HG02981 (cell line): ENCODE measurements at regions not wholly inside any gene's neighbourhood (a gene's known extent, or its start where the extent isn't known, plus 50 kb on each side); places are given as distances from the start of the nearest gene placed in this dataset.

Experiments
- ATAC-seq: cut with Tn5 transposase; IDR thresholded peaks from one replicate; pipeline ENCODE4 v1.9.1; 2021; ENCODE audit warnings: mild to moderate bottlenecking, moderate library complexity; ENCODE audit not compliant: unreplicated experiment

GRCh38 chr22:27681037-27681436 is 120.5 kb downstream of the MN1 start:
- ATAC-seq, result no peak

GRCh38 chr22:27682437-27682836 is 119.1 kb downstream of the MN1 start:
- ATAC-seq, result no peak

GRCh38 chr22:27684901-27685300 is 116.7 kb downstream of the MN1 start:
- ATAC-seq, result no peak

GRCh38 chr22:27685515-27685914 is 116.0 kb downstream of the MN1 start:
- ATAC-seq, result no peak

- no peak for ATAC-seq
Observed at GRCh38 chr22:27685970-27686369, 115.6 kb downstream of the MN1 start.

- ATAC-seq, result no peak
Observed at GRCh38 chr22:27686534-27686933, 115.0 kb downstream of the MN1 start.

GRCh38 chr22:27687984-27688545 is 113.5 kb downstream of the MN1 start:
- ATAC-seq, result no peak

GRCh38 chr22:27689664-27690063 is 111.9 kb downstream of the MN1 start:
- no peak for ATAC-seq

- ATAC-seq, result no peak
Observed at GRCh38 chr22:27690599-27690998, 111.0 kb downstream of the MN1 start.

- ATAC-seq, result no peak
Observed at GRCh38 chr22:27692243-27692642, 109.3 kb downstream of the MN1 start.

GRCh38 chr22:27695925-27696324 is 105.6 kb downstream of the MN1 start:
- ATAC-seq, result no peak

- ATAC-seq, result no peak
Observed at GRCh38 chr22:27697888-27698287, 103.7 kb downstream of the MN1 start.
